ENCODE measurements at regions not wholly inside any gene's neighbourhood (a gene's known extent, or its start where the extent isn't known, plus 50 kb on each side); places are given as distances from the start of the nearest gene placed in this dataset.

GRCh38 chr4:14695095-14695845, 307.0 kb upstream of the CPEB2 start:
- FAIRE-seq, result no peak
- TF ChIP-seq BACH1 (IDR thresholded peaks at IDR 0.05; ENCODE audit: low read length) (no peak), E2F6 (IDR thresholded peaks at IDR 0.05) (no peak), CHD1 (IDR thresholded peaks at IDR 0.05; ENCODE audit: low read depth, low read length) (no peak), POU5F1 (IDR thresholded peaks at IDR 0.05; ENCODE audit: low read depth, low read length) (no peak), CEBPB (IDR thresholded peaks at IDR 0.05; ENCODE audit: low read depth, low read length) (no peak), SRF (IDR thresholded peaks at IDR 0.05; ENCODE audit: low read depth, low read length) (no peak), TAF1 (IDR thresholded peaks at IDR 0.05; ENCODE audit: low read depth, low read length) (no peak)

More at GRCh38 chr4:14695095-14695845, 307.0 kb upstream of the CPEB2 start:
- H2AFZ ChIP-seq (ENCODE audit: low read length), result no peak overlapping the region
- no peak for DNase-seq (ENCODE audit: low read depth in 1 of 2, low spot score in 2 of 2)
- no peaks in the 10 kb centered on the region for H3K79me1 ChIP-seq (ENCODE audit: low read depth, low read length)
- H2BK15ac ChIP-seq (ENCODE audit: low read length), result no peak overlapping the region
- H3K4me3 ChIP-seq (ENCODE audit: extremely low read depth in 1 of 4, insufficient read depth in 2 of 4, low read depth in 3 of 4, low read length in 4 of 4), result no peak overlapping the region
- no peaks in the 10 kb centered on the region for H3K79me2 ChIP-seq (ENCODE audit: control insufficient read depth in 1 of 2, insufficient read depth in 2 of 2, low read length in 2 of 2)
- no peak overlapping the region for H2BK5ac ChIP-seq (ENCODE audit: low read depth, low read length)
- CTCF ChIA-PET (ENCODE audit: partially characterized antibody), result interaction anchor here (0.6 to 0.9 kb wide), 2 partner anchors 11 to 43 kb away, joined by 3 read pairs; no protein-coding TSS in a partner anchor
- no peak overlapping the region for H2BK20ac ChIP-seq (ENCODE audit: low read length)
- H3K9me3 ChIP-seq (ENCODE audit: insufficient read depth in 2 of 2, low read depth in 1 of 2, low read length in 1 of 2), result peaks cover 9 to 10% of the 10 kb centered on the region in 2 experiments; a peak in 3 of 4 replicates
- H2AK5ac ChIP-seq (ENCODE audit: low read depth, low read length), result no peak overlapping the region
- H3K9ac ChIP-seq (replicated peaks in 1 of 4; ENCODE audit: extremely low read depth in 1 of 4, low read depth in 3 of 4, low read length in 3 of 4), result no peak overlapping the region
- H2BK12ac ChIP-seq (ENCODE audit: low read depth, low read length), result no peak overlapping the region
- H3K27me3 ChIP-seq (replicated peaks in 1 of 4; ENCODE audit: control insufficient read depth in 3 of 4, extremely low read depth in 1 of 4, insufficient read depth in 3 of 4, low read length in 3 of 4), result no peaks in the 10 kb centered on the region
- H3K4ac ChIP-seq (replicated peaks; ENCODE audit: insufficient read length, low read depth, low read length), result no peak overlapping the region
- H3K4me1 ChIP-seq (replicated peaks in 1 of 4; ENCODE audit: control insufficient read depth in 3 of 4, insufficient read depth in 4 of 4, low read length in 3 of 4), result no peaks in the 10 kb centered on the region
- H3K36me3 ChIP-seq (ENCODE audit: control insufficient read depth in 2 of 4, insufficient read depth in 4 of 4, low read length in 3 of 4), result no peaks in the 10 kb centered on the region
- 94 to 100% methylated on average over 1 to 6 of the region's 6 CpGs for WGBS, 2 experiments (ENCODE audit: extremely low coverage in 1 of 2, insufficient coverage in 1 of 2, insufficient read length in 1 of 2, insufficient replicate concordance in 2 of 2, low coverage in 1 of 2, low lambda C conversion rate in 2 of 2, missing lambda C conversion rate in 1 of 2)
- H3K56ac ChIP-seq (replicated peaks; ENCODE audit: insufficient read length, low read depth, low read length), result no peak overlapping the region
- no peak overlapping the region for H3K4me2 ChIP-seq (ENCODE audit: insufficient read depth in 1 of 2, low read depth in 2 of 2, low read length in 2 of 2)
- H4K5ac ChIP-seq (ENCODE audit: insufficient read length, low read depth, low read length), result no peak overlapping the region
- POLR2A ChIA-PET (ENCODE audit: partially characterized antibody), result no interaction called here
- no peak overlapping the region for H2BK120ac ChIP-seq (replicated peaks; ENCODE audit: low read depth, low read length)
- no peak overlapping the region for H4K91ac ChIP-seq (replicated peaks; ENCODE audit: insufficient read length, low read length)
- no peak overlapping the region for H3K18ac ChIP-seq (ENCODE audit: extremely low read depth, low read length)
- H4K20me1 ChIP-seq (replicated peaks in 1 of 2; ENCODE audit: control insufficient read depth in 1 of 2, insufficient read depth in 2 of 2, low read length in 2 of 2), result no peaks in the 10 kb centered on the region
- H3K23ac ChIP-seq (ENCODE audit: insufficient read length), result no peak overlapping the region
- no peaks in the 10 kb centered on the region for H3K23me2 ChIP-seq (ENCODE audit: low read depth, low read length)
- H3K14ac ChIP-seq (ENCODE audit: insufficient read length), result no peak overlapping the region
- H3K27ac ChIP-seq (ENCODE audit: low read depth, low read length), result no peak overlapping the region
- H4K8ac ChIP-seq (ENCODE audit: extremely low read depth, insufficient read depth, low read length), result no peak overlapping the region

Measured in H1 (cell line).